GM21381 (cell line): ENCODE measurements at regions not wholly inside any gene's neighbourhood (a gene's known extent, or its start where the extent isn't known, plus 50 kb on each side); places are given as distances from the start of the nearest gene placed in this dataset.

Experiments
- ATAC-seq: cut with Tn5 transposase; IDR thresholded peaks from one replicate; pipeline ENCODE4 v1.9.1; 2021; ENCODE audit warnings: mild to moderate bottlenecking, moderate library complexity; ENCODE audit not compliant: unreplicated experiment

GRCh38 chr13:33891196-33891742, 73.3 kb downstream of the RFC3 start:
- no peak for ATAC-seq

DNA sequence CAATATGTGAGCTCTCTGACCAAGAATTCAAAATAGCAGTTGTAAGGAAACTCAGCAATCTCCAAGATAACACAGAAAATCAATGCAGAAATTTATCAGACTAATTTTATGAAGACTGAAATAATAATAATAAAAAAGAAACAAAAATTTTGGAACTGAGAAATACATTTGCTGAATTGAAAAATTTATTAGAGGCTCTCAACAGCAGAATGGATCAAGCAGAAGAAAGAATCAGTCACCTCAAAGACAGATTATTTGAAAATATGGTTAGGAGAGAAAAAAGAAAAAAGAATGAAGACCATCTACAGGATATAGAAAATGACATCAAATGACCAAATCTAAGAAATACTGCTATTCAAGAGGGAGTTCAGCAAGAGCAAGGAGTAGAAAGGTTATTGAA, 75.6 kb downstream of the RFC3 start:
- ATAC-seq: no peak

- ATAC-seq: no peak
Measured at GRCh38 chr13:33904431-33904830, 86.5 kb downstream of the RFC3 start.

DNA sequence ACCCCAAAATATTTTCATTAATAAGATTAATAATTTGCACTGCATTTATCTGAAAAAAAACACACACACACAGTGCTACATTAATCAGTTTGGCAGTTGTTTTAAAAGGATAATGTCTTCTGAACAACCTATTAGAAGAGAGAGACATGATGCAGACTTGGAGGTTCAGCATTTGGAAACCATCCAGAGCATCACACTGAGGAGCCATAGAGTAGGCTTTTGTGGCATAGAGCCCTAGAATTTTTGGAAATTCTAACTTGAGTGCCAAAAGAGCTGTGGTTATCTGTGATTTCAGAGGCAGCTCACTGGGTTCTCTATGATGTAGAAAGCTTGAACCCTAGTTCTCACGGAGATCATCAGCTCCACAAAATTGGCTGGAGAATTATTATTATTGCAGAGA, 90.2 kb downstream of the RFC3 start:
- ATAC-seq: no peak

GRCh38 chr13:33910255-33910654, 92.3 kb downstream of the RFC3 start:
- ATAC-seq: no peak

DNA sequence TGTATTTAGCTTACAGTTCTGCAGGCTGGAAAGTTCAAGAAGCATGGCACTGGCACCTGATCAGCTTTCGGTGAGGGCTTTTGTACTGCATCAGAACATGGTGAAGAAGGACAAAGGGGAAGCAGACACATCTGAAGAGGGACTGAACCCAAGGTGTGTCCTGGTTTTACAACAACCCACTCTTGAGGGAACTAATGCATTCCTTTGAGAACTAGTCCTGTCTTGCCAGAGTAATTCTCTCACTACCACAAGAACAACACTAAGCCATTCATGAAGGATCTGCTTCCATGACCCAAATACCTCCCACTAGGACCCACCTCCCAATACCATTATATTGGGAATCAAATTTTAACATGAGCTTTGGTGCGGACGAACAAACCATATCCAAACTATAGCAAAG, 93.6 kb downstream of the RFC3 start:
- no peak for ATAC-seq

DNA sequence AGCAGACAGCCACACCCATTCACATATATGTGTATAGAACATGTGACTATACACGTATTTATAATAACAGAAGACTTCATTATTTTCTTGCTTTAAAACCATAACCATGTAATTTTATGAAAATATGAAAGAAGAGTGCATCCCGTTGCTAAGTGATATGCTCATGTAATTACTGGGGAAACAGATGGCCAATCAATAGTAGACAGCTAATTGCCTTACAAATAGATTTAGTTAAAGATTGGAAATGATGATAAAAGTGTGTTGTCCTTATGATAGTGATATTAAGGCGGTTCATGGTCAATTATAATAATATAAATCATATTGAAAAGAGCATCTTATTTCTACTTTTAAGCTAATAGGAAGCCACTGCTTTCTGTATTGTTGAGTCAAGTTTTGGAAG, 95.9 kb downstream of the RFC3 start:
- no peak for ATAC-seq

DNA sequence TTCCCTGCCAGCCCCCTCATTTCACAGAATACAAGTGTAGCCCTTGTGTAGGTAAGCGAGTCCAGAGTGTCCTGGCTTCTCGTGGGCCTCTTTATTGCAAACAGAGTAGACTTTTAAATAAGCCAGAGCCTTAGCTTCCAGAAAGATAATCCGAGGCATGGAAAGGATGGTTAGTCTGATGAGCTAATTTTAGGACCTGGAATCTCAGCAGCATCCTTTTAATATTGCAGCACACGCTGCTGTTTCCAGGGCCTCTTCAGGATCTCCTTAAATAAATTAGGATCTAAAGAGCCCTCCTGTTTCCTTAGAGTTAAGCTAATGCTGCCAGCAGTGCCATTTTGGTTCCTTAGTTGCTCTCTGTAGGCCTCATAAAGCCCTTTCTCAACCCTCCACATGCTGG, 99.2 kb downstream of the RFC3 start:
- ATAC-seq: no peak

DNA sequence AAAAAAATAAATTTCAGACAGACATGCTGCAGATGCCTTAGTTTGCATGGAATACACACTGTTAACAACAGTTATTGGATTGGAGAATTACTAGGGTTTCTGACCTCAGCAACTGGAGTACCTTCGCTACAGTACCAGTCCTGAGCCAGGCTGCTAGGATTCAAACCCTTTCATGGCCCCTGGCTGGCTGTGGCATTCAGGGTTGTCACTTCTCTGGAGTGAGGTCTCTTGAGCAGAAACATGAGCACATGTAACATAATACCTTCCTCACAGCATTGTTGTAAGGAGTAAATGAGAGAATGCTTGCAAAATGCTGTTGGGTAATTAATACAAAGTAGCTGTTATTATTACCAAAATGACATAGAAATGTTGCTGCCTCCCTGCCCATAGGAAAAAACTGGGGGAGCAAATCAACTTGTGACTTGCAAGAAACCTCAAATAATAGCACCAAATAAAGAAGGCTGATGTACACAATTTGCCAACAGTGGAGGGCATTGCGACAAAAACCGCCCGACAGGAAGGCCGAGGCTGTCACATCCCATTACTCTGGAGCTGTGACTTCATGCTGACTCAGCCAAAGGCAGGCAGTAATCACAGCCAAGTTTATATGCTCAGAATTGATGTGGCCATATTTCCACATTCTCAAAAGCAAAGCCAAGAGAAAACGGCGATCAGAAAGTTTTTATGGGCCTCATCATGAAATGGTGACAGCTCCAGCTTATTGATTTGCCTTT, 100.4 kb downstream of the RFC3 start:
- ATAC-seq: no peak

DNA sequence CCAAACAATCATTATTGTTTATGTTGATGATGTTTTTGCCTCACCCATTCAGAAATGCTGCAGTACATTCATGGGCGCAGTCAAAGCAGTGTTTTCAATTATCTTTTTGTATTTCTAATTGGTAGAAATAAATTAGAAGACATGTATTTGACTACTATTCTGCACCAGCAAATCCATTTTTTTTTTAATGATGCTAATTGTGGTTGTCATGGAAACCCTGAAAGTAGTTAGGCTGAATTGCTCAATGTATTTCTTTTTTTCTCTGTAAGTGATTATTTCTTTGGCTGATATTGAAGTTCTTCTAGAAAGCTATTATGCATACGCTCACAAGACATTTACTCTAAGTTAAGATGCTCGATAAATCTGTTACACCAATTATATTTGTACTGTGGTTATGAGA, 101.2 kb downstream of the RFC3 start:
- no peak for ATAC-seq

DNA sequence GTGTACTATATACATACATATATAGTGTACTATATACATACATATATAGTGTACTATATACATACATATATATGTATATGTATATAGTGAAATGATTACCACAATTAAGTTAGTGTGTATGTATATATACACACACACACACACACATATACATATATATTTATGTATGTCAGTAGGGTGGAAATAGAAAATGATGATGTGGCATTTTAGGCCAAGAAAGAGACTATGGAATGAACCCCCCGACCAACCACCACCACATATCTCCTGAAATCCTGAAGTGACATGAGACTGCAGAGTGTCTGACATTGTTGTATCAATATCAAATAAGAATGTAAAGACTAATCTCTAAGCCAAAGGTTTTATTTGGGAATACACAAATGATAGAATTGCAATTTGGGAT, 107.6 kb downstream of the RFC3 start:
- ATAC-seq: no peak

- no peak for ATAC-seq
Measured at GRCh38 chr13:33927315-33927714, 109.4 kb downstream of the RFC3 start.

- no peak for ATAC-seq
Measured at GRCh38 chr13:33931397-33932311, 113.7 kb downstream of the RFC3 start.

GRCh38 chr13:33932769-33933406, 114.9 kb downstream of the RFC3 start:
- no peak for ATAC-seq

DNA sequence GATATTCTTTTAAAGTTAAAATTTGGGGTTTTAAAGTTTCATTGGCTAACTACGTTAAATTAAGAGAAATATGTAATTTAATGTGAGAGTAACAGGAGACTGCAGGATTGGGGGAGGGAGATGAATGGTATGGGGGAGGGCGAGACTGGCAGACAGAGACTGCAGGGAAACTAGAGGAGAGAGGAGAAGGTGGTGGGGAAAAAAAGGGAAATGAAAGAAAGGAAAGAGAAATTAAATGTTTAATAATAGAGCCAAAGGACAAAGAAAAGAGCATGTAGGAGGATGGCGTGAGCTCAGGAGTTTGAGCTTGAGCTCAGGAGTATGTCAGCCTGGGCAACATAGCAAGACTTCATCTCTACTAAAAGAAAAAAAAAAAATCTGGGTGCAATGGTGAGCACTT, 115.9 kb downstream of the RFC3 start:
- ATAC-seq: no peak

GRCh38 chr13:33934343-33934742, 116.4 kb downstream of the RFC3 start:
- ATAC-seq: no peak

DNA sequence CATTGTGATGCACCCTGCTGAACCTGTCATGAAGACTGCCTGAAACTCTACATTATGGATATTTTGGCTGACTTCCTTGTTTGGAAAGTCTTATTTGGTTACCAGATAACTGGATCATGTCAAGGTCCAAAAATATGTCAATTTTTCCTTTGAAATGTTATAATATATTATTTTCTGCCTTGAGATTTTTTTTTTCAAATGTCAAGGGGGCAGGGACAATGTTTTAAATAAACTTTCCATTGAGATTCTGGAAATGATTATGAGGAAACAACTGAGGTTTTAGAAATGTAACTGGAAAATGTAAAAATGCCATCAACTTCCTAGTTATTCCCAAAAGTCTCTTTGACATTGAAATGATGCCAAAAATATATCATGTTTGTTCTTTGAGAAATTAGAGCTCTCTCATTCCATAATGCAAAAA, 117.0 kb downstream of the RFC3 start:
- ATAC-seq: no peak

GRCh38 chr13:33935969-33936368, 118.0 kb downstream of the RFC3 start:
- no peak for ATAC-seq

GRCh38 chr13:33937373-33938098, 119.6 kb downstream of the RFC3 start:
- ATAC-seq: no peak

GRCh38 chr13:33940256-33940655, 122.3 kb downstream of the RFC3 start:
- ATAC-seq: no peak

- no peak for ATAC-seq
Measured at GRCh38 chr13:33940898-33941297, 122.9 kb downstream of the RFC3 start.
